AG09309 (cell line): ENCODE measurements at regions not wholly inside any gene's neighbourhood (a gene's known extent, or its start where the extent isn't known, plus 50 kb on each side); places are given as distances from the start of the nearest gene placed in this dataset.
"Not testable (repeated sequence)": the region's sequence is repeated elsewhere in the genome, so short reads cannot be mapped to it uniquely, and the experiment has no call there.

ENCODE experiments used
- DNase-seq: peaks from one replicate; pipeline ENCODE4 v3.0.0-alpha.2; 2010; ENCODE audit warnings: low read depth
- H3K4me3 ChIP-seq: 2 replicates; pipeline ENCODE4 v1.5.1; 2011; ENCODE audit warnings: mild to moderate bottlenecking, low read depth, low read length, moderate library complexity; ENCODE audit not compliant: control insufficient read depth
- TF ChIP-seq, protein P1 (sequence below): IDR thresholded peaks from 2 replicates; pipeline ENCODE4 v1.5.1; 2011; ENCODE audit warnings: mild to moderate bottlenecking, low read depth, low read length, inconsistent platforms; ENCODE audit not compliant: insufficient read depth, control insufficient read depth; ENCODE audit errors: missing control alignments

DNA sequence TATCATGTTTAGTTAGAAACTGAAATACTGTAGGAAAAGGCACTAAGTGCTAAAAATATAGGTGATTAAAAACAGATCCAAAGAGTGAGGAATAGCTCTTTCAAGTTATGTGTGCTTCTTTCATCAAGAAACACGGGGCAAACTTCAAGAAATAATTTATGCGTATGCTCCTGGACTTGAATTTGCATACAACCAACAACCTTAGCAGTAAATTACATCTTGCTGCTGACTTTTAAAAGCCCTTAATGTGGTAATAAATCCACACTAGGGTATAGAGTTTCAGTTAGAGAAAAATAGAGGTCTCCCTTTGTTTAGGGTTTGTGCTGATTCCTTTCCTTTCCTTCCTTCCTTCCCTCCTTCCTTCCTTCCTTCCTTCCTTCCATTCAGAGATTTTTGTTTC is 94.5 kb upstream of the GC start:
- no peak overlapping the region for H3K4me3 ChIP-seq
- TF ChIP-seq, protein P1, sequence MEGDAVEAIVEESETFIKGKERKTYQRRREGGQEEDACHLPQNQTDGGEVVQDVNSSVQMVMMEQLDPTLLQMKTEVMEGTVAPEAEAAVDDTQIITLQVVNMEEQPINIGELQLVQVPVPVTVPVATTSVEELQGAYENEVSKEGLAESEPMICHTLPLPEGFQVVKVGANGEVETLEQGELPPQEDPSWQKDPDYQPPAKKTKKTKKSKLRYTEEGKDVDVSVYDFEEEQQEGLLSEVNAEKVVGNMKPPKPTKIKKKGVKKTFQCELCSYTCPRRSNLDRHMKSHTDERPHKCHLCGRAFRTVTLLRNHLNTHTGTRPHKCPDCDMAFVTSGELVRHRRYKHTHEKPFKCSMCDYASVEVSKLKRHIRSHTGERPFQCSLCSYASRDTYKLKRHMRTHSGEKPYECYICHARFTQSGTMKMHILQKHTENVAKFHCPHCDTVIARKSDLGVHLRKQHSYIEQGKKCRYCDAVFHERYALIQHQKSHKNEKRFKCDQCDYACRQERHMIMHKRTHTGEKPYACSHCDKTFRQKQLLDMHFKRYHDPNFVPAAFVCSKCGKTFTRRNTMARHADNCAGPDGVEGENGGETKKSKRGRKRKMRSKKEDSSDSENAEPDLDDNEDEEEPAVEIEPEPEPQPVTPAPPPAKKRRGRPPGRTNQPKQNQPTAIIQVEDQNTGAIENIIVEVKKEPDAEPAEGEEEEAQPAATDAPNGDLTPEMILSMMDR, result no peak
- no peak for DNase-seq

DNA sequence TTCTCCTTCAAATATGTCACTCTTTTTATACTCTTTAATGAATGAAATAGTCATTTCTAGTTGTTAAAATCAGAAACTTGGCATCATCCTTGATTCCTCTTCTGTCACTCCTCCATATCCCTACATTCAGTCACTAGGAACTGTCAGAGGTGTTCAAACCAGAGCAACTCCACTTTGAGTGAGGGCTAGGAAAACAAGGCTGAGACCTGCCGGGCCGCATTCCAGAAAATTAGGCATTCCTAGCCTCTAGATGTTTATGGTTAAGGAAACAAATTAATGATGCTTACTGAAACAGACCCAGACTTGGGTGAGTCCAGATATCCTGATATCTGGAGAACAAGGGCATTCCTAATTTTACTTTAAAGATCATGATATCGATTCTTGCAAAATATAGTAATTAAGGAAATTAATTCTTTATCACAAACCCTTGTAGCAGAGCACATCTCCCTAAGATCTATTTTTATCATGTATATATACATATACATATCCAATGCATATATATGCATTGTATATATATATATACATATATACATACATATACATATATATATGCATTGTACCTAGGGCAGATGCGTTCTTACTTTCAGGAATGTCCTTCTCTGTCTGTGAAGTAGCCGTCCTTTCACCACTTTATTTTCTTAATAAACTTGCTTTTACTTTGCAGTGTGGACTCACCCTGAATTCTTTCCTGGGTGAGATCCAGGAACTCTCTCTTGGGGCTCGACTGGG is 98.4 kb upstream of the GC start:
- TF ChIP-seq, protein P1, result no peak

DNA sequence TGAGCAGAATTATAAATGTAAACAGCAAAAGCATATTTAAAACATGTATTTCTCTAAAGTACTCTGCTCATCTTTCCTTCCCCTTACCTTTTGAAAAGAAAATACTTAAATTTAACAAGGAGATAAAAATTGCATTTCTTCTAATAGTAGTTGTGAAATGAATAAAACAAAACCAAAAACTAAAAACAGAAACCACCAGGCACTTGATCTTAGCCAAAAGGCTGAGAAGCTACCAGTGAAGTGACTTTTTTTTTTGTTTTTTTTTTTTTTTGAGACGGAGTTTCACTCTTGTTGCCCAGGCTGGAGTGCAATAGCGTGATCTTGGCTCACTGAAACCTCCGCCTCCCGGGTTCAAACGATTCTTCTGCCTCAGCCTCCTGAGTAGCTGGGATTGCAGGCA is 116.5 kb upstream of the GC start:
- not testable (repeated sequence) for DNase-seq, H3K4me3 ChIP-seq

More for the DNA sequence above, 98.4 kb upstream of the GC start:
- DNase-seq, result no peak
- H3K4me3 ChIP-seq, result no peak overlapping the region

DNA sequence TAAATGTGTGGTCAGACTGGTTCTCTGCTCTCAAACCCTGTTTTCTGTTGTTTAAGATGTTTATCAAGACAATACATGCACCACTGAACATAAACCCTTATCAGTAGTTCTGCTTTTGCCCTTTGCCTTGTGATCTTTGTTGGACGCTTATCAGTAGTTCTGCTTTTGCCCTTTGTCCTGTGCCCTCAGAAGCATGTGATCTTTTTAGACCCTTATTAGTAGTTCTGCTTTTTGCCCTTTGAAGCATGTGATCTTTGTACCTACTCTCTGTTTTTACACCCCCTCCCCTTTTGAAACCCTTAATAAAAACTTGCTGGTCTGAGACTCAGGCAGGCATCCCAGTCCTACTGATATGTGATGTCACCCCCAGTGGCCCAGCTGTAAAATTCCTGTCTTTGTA is 121.7 kb upstream of the GC start:
- not testable (repeated sequence) for H3K4me3 ChIP-seq, DNase-seq

DNA sequence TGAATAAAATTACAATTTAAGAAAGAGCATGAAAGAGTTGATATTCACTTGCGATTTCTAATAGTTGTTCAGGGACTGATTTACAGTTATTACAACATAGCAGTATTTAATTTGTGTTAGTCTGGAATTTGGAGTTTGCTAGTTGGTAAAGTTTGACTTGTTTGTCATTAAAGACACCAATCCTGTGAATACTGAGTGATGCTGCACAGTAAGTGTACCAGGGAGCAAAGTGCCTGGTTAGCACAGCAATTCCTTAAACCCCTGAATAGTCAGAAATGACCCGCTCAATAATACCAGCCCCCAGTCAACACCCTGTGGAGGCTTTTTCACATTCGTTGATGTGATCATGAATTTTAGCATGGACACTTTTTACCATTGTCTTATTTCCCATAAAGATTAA is 122.2 kb upstream of the GC start:
- TF ChIP-seq, protein P1, result no peak
- DNase-seq, result no peak
- H3K4me3 ChIP-seq, result no peak overlapping the region

DNA sequence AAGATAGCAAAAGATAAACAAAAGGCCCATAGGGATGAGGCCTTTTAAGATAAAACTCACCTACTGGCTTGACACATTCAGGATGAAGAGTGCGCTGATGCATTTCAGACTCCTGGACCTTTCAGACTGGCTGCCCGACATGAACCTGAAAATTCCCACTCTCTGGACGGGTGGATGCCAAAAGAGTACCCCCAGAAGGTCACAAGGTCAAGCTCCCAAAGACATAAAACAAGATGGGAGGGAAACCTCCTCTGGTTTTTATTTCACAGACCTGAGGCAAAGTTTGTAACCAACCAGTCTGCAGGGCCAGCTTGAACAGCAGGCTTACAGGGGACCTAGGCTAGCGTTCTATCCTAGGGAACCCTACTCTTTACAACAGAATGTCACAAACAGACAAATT is 123.2 kb upstream of the GC start:
- TF ChIP-seq, protein P1, result no peak
- no peak for DNase-seq
- H3K4me3 ChIP-seq, result no peak overlapping the region

DNA sequence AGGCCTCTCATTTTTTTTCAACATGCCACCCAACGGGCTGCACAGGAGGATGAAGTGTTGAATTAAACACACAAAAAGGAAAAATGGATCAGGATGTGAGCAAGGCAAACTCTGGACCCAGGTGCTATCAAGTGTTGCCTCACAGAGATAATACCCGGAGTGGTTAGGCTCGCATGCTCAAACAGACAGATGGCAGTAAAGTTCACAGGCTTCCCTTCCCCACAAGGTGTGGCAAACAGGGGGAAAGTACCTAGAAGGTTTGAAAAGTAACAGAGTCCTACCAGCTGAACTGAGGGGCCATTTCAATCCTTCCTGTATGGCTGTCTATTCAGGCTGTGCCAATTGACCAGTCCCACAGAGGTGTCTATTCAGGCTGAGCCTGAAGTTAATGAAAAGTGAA is 123.9 kb upstream of the GC start:
- TF ChIP-seq, protein P1, result no peak
- no peak overlapping the region for H3K4me3 ChIP-seq
- no peak for DNase-seq

DNA sequence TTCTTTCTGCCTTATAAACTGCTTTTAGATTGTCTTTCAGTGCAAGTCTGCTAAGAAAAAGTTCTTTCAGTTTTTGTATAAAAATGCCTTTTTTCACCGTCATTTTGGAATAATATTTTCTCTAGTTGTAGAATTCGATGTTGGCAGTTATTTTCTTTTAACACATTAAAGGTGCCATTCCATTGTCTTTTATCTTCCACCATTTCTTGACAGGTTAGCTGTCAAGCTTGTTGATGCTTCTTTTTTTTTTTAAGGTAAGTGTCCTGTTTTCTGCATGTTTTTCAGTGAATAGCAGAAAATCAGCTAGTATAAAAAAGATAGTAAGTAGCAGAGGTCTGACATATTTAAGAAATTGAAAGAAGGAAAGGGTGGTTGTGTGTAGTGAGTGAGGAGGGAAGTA is 118.5 kb upstream of the NPFFR2 start:
- TF ChIP-seq, protein P1, result no peak
- no peak for DNase-seq
- no peak overlapping the region for H3K4me3 ChIP-seq
